ENCODE measurements at regions not wholly inside any gene's neighbourhood (a gene's known extent, or its start where the extent isn't known, plus 50 kb on each side); places are given as distances from the start of the nearest gene placed in this dataset.

- Histone ChIP-seq H3F3A (ENCODE audit: insufficient read depth) (0 out of 2 replicates have a peak, but pooled peaks cover 4% of the 10 kb centered on the region), H3K4me1 (ENCODE audit: insufficient read depth) (peaks cover 10% of the 10 kb centered on the region), H3K4me3 (no peak overlapping the region), H3K9me3 (ENCODE audit: low read depth) (peaks cover 4% of the 10 kb centered on the region), H3K9ac (no peak overlapping the region), H3K4me2 (ENCODE audit: unreplicated experiment) (no peak overlapping the region), H3K36me3 (ENCODE audit: low read depth) (no peaks in the 10 kb centered on the region), H3K27ac (no peak overlapping the region), H3K27me3 (replicated peaks; ENCODE audit: insufficient read depth) (no peaks in the 10 kb centered on the region), H2AFZ (peak overlapping the region; percentile 69), H4K20me1 (ENCODE audit: insufficient read depth) (no peaks in the 10 kb centered on the region), H3K9me2 (ENCODE audit: insufficient read depth) (no peaks in the 10 kb centered on the region), H3K79me2 (ENCODE audit: insufficient read depth) (no peaks in the 10 kb centered on the region)
- DNase-seq = no peak
- WGBS, 2 experiments (ENCODE audit: low coverage in 1 of 2, low lambda C conversion rate in 2 of 2, missing lambda C conversion rate in 2 of 2) = 50 to 55% methylated on average over 5 of the region's 5 CpGs
- TF ChIP-seq EZH2 (IDR thresholded peaks at IDR 0.05; ENCODE audit: insufficient read depth, poor library complexity, severe bottlenecking) = no peak
- TF ChIP-seq EZH2phosphoT487 (IDR thresholded peaks at IDR 0.05; ENCODE audit: insufficient read depth, low read depth) = no peak
- in situ Hi-C loops (cut with MboI) = no loop called here
Measured at GRCh38 chr2:43019025-43019367, 207.4 kb downstream of the ZFP36L2 start.

GRCh38 chr2:43018179-43019024 is 208.0 kb downstream of the ZFP36L2 start:
- H4K20me1 ChIP-seq (ENCODE audit: insufficient read depth) = no peaks in the 10 kb centered on the region
- no peak overlapping the region for H3K9ac ChIP-seq
- peak; percentile 89 for DNase-seq
- no peaks in the 10 kb centered on the region for H3K79me2 ChIP-seq (ENCODE audit: insufficient read depth)
- H3K27me3 ChIP-seq (replicated peaks; ENCODE audit: insufficient read depth) = no peaks in the 10 kb centered on the region
- TF ChIP-seq EZH2 (IDR thresholded peaks at IDR 0.05; ENCODE audit: insufficient read depth, poor library complexity, severe bottlenecking) (no peak), EZH2phosphoT487 (IDR thresholded peaks at IDR 0.05; ENCODE audit: insufficient read depth, low read depth) (no peak)
- H3F3A ChIP-seq (ENCODE audit: insufficient read depth) = 0 out of 2 replicates have a peak, but pooled peaks cover 4% of the 10 kb centered on the region
- H3K27ac ChIP-seq = no peak overlapping the region
- H3K36me3 ChIP-seq (ENCODE audit: low read depth) = no peaks in the 10 kb centered on the region
- H2AFZ ChIP-seq = peak overlapping the region; percentile 69
- 43 to 49% methylated on average over 11 of the region's 11 CpGs for WGBS, 2 experiments (ENCODE audit: low coverage in 1 of 2, low lambda C conversion rate in 2 of 2, missing lambda C conversion rate in 2 of 2)
- peaks cover 10% of the 10 kb centered on the region for H3K4me1 ChIP-seq (ENCODE audit: insufficient read depth)
- H3K4me3 ChIP-seq = no peak overlapping the region
- peaks cover 4% of the 10 kb centered on the region for H3K9me3 ChIP-seq (ENCODE audit: low read depth)
- H3K9me2 ChIP-seq (ENCODE audit: insufficient read depth) = no peaks in the 10 kb centered on the region
- in situ Hi-C loops (cut with MboI) = no loop called here
- H3K4me2 ChIP-seq (ENCODE audit: unreplicated experiment) = peak overlapping the region; percentile 49

GRCh38 chr2:43013821-43014345 is 212.5 kb downstream of the ZFP36L2 start:
- H3K27me3 ChIP-seq (replicated peaks; ENCODE audit: insufficient read depth) = no peaks in the 10 kb centered on the region
- H3K27ac ChIP-seq = no peak overlapping the region
- no peaks in the 10 kb centered on the region for H3K36me3 ChIP-seq (ENCODE audit: low read depth)
- H3K9ac ChIP-seq = no peak overlapping the region
- H3K4me3 ChIP-seq = no peak overlapping the region
- no peaks in the 10 kb centered on the region for H3K9me2 ChIP-seq (ENCODE audit: insufficient read depth)
- no peak overlapping the region for H2AFZ ChIP-seq
- no peaks in the 10 kb centered on the region for H3K79me2 ChIP-seq (ENCODE audit: insufficient read depth)
- H3F3A ChIP-seq (ENCODE audit: insufficient read depth) = 0 out of 2 replicates have a peak, but pooled peaks cover 4% of the 10 kb centered on the region
- H3K4me1 ChIP-seq (ENCODE audit: insufficient read depth) = peaks cover 10% of the 10 kb centered on the region
- in situ Hi-C loops (cut with MboI) = no loop called here
- DNase-seq = no peak
- H3K4me2 ChIP-seq (ENCODE audit: unreplicated experiment) = no peak overlapping the region
- 68 to 71% methylated on average over 4 of the region's 4 CpGs for WGBS, 2 experiments (ENCODE audit: low coverage in 1 of 2, low lambda C conversion rate in 2 of 2, missing lambda C conversion rate in 2 of 2)
- TF ChIP-seq EZH2phosphoT487 (IDR thresholded peaks at IDR 0.05; ENCODE audit: insufficient read depth, low read depth) (no peak), EZH2 (IDR thresholded peaks at IDR 0.05; ENCODE audit: insufficient read depth, poor library complexity, severe bottlenecking) (no peak)
- H3K9me3 ChIP-seq (ENCODE audit: low read depth) = no peaks in the 10 kb centered on the region
- H4K20me1 ChIP-seq (ENCODE audit: insufficient read depth) = no peaks in the 10 kb centered on the region

DNA sequence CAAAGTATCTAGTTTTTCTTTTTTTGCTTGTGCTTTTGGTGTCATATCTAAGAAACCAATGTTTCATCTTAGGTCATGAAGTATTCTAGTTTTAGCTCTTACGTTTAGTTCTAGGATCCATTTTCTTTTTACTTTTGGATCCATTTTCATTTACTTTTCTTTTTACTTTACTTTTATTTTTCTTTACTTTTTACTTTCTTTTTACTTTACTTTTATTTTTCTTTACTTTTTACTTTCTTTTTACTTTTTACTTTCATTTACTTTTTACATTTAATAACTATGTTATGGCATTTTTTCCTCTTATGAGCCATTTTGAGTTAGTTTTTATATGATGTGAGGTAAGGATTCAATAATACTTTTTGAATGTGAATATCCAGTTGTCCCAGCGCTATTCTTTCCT is 213.4 kb downstream of the ZFP36L2 start:
- H2AFZ ChIP-seq = no peak overlapping the region
- H3K4me2 ChIP-seq (ENCODE audit: unreplicated experiment) = no peak overlapping the region
- no peak for DNase-seq
- peaks cover 3% of the 10 kb centered on the region for H3K4me1 ChIP-seq (ENCODE audit: insufficient read depth)
- no peaks in the 10 kb centered on the region for H4K20me1 ChIP-seq (ENCODE audit: insufficient read depth)
- in situ Hi-C loops (cut with MboI) = no loop called here
- TF ChIP-seq EZH2 (IDR thresholded peaks at IDR 0.05; ENCODE audit: insufficient read depth, poor library complexity, severe bottlenecking) = no peak
- no peak for TF ChIP-seq EZH2phosphoT487 (IDR thresholded peaks at IDR 0.05; ENCODE audit: insufficient read depth, low read depth)
- H3K79me2 ChIP-seq (ENCODE audit: insufficient read depth) = no peaks in the 10 kb centered on the region
- 28 to 34% methylated on average over 2 of the region's 2 CpGs for WGBS, 2 experiments (ENCODE audit: low coverage in 1 of 2, low lambda C conversion rate in 2 of 2, missing lambda C conversion rate in 2 of 2)
- H3K4me3 ChIP-seq = no peak overlapping the region
- H3K9me3 ChIP-seq (ENCODE audit: low read depth) = no peaks in the 10 kb centered on the region
- H3F3A ChIP-seq (ENCODE audit: insufficient read depth) = 0 out of 2 replicates have a peak, but pooled peaks cover 3% of the 10 kb centered on the region
- no peak overlapping the region for H3K9ac ChIP-seq
- H3K27me3 ChIP-seq (replicated peaks; ENCODE audit: insufficient read depth) = no peaks in the 10 kb centered on the region
- no peaks in the 10 kb centered on the region for H3K9me2 ChIP-seq (ENCODE audit: insufficient read depth)
- H3K36me3 ChIP-seq (ENCODE audit: low read depth) = no peaks in the 10 kb centered on the region
- no peak overlapping the region for H3K27ac ChIP-seq
